ENCODE measurements at regions not wholly inside any gene's neighbourhood (a gene's known extent, or its start where the extent isn't known, plus 50 kb on each side); places are given as distances from the start of the nearest gene placed in this dataset.

DNA sequence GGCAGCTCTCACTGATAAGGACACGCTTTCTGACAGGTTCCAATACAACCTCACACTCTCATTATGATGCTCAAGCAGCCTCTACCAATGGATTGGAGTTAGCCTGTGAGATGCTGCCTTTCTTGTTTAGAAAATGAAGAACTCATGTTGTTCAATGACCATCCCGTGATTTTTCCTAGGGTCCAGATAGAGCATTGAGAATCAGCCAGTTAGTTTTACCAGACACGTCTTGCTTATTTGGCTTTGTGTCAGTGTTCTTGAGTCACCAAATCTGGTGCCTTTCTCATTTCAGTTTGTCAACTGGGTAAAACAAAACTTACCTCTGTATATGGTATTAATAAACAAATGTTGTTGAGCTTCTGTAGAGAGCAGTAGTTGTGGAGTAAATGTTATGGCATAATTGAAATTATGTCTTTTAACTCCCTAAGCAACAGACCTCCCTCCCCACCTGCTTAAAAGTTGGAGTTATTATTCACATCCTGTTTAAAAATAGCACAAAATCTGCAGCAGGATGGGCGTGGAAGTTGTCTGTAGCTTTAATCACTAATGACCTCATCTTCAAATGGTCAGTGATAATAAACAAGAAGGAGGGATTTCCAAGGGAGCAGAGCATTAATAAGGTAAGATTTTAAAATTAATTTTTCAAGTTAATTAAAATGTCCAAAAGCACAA, 167.3 kb downstream of the HRH4 start:
- 94% methylated on average over 3 of the region's 4 CpGs for WGBS
- Histone ChIP-seq H3K27me3 (ENCODE audit: insufficient read depth, low read length) (no peaks in the 10 kb centered on the region), H3K4me3 (ENCODE audit: low read length) (no peak overlapping the region), H3K9me3 (ENCODE audit: insufficient read depth, low read depth, low read length) (no peaks in the 10 kb centered on the region), H3K36me3 (ENCODE audit: insufficient read depth, low read length) (no peaks in the 10 kb centered on the region), H3K9ac (ENCODE audit: low read depth, low read length) (no peak overlapping the region), H3K27ac (ENCODE audit: low read depth, low read length) (no peak overlapping the region), H3K4me1 (ENCODE audit: insufficient read depth, low read length) (0 out of 2 replicates have a peak, but pooled peaks cover 7% of the 10 kb centered on the region)

GRCh38 chr18:24628326-24628725, 167.9 kb downstream of the HRH4 start:
- WGBS, result 84% methylated on average over 1 of the region's 1 CpG
- 0 out of 2 replicates have a peak, but pooled peaks cover 7% of the 10 kb centered on the region for H3K4me1 ChIP-seq (ENCODE audit: insufficient read depth, low read length)
- H3K27me3 ChIP-seq (ENCODE audit: insufficient read depth, low read length), result no peaks in the 10 kb centered on the region
- no peaks in the 10 kb centered on the region for H3K36me3 ChIP-seq (ENCODE audit: insufficient read depth, low read length)
- no peaks in the 10 kb centered on the region for H3K9me3 ChIP-seq (ENCODE audit: insufficient read depth, low read depth, low read length)
- no peak overlapping the region for H3K4me3 ChIP-seq (ENCODE audit: low read length)
- H3K9ac ChIP-seq (ENCODE audit: low read depth, low read length), result no peak overlapping the region
- H3K27ac ChIP-seq (ENCODE audit: low read depth, low read length), result no peak overlapping the region

DNA sequence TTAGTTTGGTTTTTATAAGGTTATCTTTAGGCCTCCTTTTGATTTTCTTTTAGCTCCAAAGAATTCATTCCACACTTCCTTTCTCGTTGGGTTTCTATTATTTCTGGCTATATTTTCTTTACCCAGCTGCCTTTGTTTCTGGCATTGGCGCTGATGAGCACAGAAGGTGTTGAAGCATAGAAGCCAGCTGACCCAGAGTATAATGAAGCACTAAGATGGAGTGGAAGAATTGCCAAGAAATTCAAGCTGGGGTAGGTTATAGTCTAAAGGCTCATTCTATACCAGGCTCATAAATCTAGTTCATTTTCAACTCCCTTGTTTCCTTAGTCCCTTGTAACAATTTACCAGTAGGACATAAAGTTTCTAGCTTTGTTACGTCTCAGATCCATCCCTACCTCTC, 169.5 kb downstream of the HRH4 start:
- Histone ChIP-seq H3K27me3 (ENCODE audit: insufficient read depth, low read length) (no peaks in the 10 kb centered on the region), H3K4me1 (ENCODE audit: insufficient read depth, low read length) (0 out of 2 replicates have a peak, but pooled peaks cover 7% of the 10 kb centered on the region), H3K9me3 (ENCODE audit: insufficient read depth, low read depth, low read length) (no peaks in the 10 kb centered on the region), H3K27ac (ENCODE audit: low read depth, low read length) (no peak overlapping the region), H3K4me3 (ENCODE audit: low read length) (no peak overlapping the region), H3K9ac (ENCODE audit: low read depth, low read length) (no peak overlapping the region), H3K36me3 (ENCODE audit: insufficient read depth, low read length) (no peaks in the 10 kb centered on the region)
- 96% methylated on average over 3 of the region's 3 CpGs for WGBS

- Histone ChIP-seq H3K9me3 (ENCODE audit: insufficient read depth, low read depth, low read length) (no peaks in the 10 kb centered on the region), H3K36me3 (ENCODE audit: insufficient read depth, low read length) (no peaks in the 10 kb centered on the region), H3K4me3 (ENCODE audit: low read length) (no peak overlapping the region), H3K4me1 (ENCODE audit: insufficient read depth, low read length) (0 out of 2 replicates have a peak, but pooled peaks cover 7% of the 10 kb centered on the region), H3K27me3 (ENCODE audit: insufficient read depth, low read length) (no peaks in the 10 kb centered on the region), H3K27ac (ENCODE audit: low read depth, low read length) (no peak overlapping the region), H3K9ac (ENCODE audit: low read depth, low read length) (no peak overlapping the region)
- 87% methylated on average over 10 of the region's 10 CpGs for WGBS
Measured at GRCh38 chr18:24630346-24630880, 170.0 kb downstream of the HRH4 start.

DNA sequence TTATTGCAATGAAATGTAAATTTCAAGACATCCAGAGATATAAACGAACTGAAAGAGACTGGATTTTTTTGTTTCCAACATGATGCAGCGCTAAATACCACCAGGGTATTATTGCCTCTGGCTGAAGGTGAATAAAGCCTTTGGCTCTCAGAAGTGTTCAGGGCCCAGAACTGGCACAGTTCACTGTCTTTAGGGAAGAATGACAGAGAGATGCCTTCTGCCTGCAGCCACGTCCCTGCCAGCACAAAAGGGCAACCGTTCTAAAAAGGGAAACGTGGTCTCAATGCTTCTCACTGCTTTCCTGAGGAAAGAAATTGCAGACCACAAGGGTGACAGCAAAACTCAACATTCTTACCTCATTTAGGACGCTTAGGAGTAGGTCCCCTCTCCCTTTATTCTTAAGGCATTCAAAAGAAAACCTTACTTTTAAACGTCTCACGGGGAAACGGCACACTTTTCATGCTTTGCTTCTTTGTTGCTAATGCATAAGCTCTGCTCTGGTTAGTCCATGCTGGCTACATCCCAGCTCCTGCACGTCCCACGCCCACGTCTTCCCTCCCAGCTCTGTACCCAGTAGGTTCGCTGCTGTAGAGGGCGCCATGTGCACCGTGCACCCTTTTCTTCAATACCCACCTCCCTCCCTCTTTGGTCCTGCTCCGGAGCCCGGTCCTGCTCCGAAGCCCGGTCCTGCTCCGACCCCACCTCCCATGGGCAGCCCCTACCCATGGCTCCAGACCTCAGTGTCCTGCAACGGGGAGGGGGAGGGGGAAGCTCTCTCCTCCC, 171.0 kb downstream of the HRH4 start:
- no peaks in the 10 kb centered on the region for H3K9me3 ChIP-seq (ENCODE audit: insufficient read depth, low read depth, low read length)
- no peak overlapping the region; the same call in 1 of the 2 replicates for H3K4me3 ChIP-seq (ENCODE audit: low read length)
- H3K27ac ChIP-seq (ENCODE audit: low read depth, low read length), result no peak overlapping the region
- 87% methylated on average over 21 of the region's 21 CpGs for WGBS
- H3K9ac ChIP-seq (ENCODE audit: low read depth, low read length), result no peak overlapping the region
- H3K36me3 ChIP-seq (ENCODE audit: insufficient read depth, low read length), result no peaks in the 10 kb centered on the region
- H3K4me1 ChIP-seq (ENCODE audit: insufficient read depth, low read length), result 0 out of 2 replicates have a peak, but pooled peaks cover 7% of the 10 kb centered on the region
- H3K27me3 ChIP-seq (ENCODE audit: insufficient read depth, low read length), result no peaks in the 10 kb centered on the region

DNA sequence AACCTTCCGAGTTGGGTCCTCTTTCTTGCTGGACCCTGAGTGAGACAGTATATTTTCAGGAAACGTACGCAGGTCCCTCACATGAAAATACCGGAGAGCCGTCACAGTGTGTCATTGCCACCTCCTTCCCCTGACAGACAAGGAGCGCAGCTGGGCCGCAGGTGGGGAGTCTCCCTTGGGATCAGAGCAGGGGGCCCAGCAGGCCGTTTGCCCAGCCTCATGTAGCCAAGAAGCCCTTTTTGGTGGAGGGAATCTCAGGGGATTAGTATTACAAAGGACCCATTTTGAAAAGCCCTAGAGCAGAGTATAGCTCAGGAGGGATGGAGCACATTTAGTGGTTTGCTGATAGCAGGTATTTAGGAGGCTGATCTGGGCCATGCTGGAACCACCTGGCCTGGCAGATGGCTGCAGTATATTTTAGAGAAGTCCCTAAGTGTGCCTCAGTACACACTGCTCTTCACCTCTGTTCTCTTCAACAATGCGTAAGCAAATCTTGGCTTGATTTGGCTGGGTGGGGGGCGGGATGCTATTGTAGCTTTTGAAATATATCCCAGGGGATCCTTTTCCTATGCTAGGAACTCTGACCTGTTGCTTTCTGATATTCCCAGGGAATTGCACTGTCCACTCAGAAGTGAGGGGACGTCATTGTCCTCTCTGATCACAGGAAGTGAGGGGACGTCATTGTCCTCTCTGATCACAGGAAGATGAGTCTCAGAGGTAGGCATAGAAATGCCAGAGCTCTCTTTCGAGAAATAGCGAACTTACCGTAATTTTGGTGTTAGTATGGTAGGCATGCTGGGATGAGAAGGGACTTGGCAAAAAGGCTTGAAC, 171.9 kb downstream of the HRH4 start:
- H3K27ac ChIP-seq (ENCODE audit: low read depth, low read length), result no peak overlapping the region
- 90% methylated on average over 15 of the region's 15 CpGs for WGBS
- H3K9me3 ChIP-seq (ENCODE audit: insufficient read depth, low read depth, low read length), result no peaks in the 10 kb centered on the region
- no peaks in the 10 kb centered on the region for H3K36me3 ChIP-seq (ENCODE audit: insufficient read depth, low read length)
- H3K27me3 ChIP-seq (ENCODE audit: insufficient read depth, low read length), result no peaks in the 10 kb centered on the region
- no peak overlapping the region for H3K9ac ChIP-seq (ENCODE audit: low read depth, low read length)
- H3K4me1 ChIP-seq (ENCODE audit: insufficient read depth, low read length), result 0 out of 2 replicates have a peak, but pooled peaks cover 7% of the 10 kb centered on the region
- no peak overlapping the region; the same call in 1 of the 2 replicates for H3K4me3 ChIP-seq (ENCODE audit: low read length)

DNA sequence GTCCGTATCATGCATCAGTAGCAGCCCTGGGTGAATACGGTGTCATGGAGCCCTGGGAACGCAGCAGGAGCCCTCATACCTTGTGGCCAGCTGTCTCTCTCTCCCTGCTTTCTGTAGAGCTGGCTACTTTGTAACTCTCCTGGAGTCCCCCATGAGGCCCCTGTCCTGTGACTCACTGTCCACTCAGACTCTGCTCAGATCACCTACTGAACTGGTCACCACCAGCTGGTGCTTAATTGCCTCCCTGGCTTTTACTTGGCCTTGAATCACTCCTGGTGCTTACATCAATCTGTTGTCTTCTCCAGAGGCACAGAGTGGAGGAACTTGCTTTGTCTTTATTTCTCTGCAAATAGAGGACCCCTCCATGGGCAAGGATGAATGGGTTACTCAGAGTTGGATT, 172.7 kb downstream of the HRH4 start:
- WGBS, result 94% methylated on average over 3 of the region's 3 CpGs
- Histone ChIP-seq H3K4me3 (ENCODE audit: low read length) (no peak overlapping the region), H3K9me3 (ENCODE audit: insufficient read depth, low read depth, low read length) (no peaks in the 10 kb centered on the region), H3K27me3 (ENCODE audit: insufficient read depth, low read length) (no peaks in the 10 kb centered on the region), H3K9ac (ENCODE audit: low read depth, low read length) (no peak overlapping the region), H3K4me1 (ENCODE audit: insufficient read depth, low read length) (0 out of 2 replicates have a peak, but pooled peaks cover 7% of the 10 kb centered on the region), H3K36me3 (ENCODE audit: insufficient read depth, low read length) (no peaks in the 10 kb centered on the region), H3K27ac (ENCODE audit: low read depth, low read length) (no peak overlapping the region)

DNA sequence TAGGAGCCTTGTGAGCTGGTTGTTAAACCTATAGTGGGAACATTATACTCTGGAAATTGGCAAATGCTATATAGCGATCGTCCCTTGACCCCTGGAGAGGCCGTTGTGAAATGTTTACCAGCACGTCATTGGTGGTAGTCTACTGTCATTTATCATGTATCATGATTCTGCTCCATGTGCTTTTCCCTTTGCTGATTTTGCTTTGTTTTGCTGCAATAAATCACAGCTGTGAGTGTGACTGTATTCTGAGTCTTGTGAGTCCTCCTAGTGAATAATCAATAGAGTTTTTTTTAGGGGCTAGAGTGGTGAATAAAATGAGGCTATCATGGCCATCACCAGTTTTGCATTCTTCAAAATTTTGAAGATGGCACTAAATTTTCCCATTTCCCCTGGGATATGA, 189.1 kb downstream of the HRH4 start:
- H3K27ac ChIP-seq (ENCODE audit: low read depth, low read length), result no peak overlapping the region
- H3K27me3 ChIP-seq (ENCODE audit: insufficient read depth, low read length), result no peaks in the 10 kb centered on the region
- H3K4me1 ChIP-seq (ENCODE audit: insufficient read depth, low read length), result no peaks in the 10 kb centered on the region
- no peak overlapping the region for H3K4me3 ChIP-seq (ENCODE audit: low read length)
- H3K9ac ChIP-seq (ENCODE audit: low read depth, low read length), result no peak overlapping the region
- WGBS, result 99% methylated on average over 4 of the region's 4 CpGs
- H3K9me3 ChIP-seq (ENCODE audit: insufficient read depth, low read depth, low read length), result 0 out of 2 replicates have a peak, but pooled peaks cover 4% of the 10 kb centered on the region
- no peaks in the 10 kb centered on the region for H3K36me3 ChIP-seq (ENCODE audit: insufficient read depth, low read length)

DNA sequence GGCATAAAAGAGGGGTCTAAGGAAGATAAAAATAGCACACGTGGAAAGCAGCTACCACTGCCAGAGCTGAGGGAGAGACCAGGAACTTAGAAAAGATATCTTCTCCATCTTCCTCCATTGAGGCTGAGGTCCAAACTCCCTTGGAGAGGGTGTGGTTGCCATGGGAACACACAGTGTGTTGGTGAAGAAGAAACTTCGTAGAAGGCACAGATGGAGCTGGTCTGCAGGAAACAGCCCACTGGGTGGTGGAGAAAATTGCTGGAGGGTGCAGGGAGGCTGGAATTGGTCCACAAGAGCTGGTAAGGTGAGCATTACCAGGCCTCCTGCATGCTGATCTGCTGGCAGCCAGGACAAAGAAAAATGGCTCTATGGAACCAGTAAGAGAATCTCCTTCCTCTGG, 191.0 kb downstream of the HRH4 start:
- H3K9me3 ChIP-seq (ENCODE audit: insufficient read depth, low read depth, low read length), result 0 out of 2 replicates have a peak, but pooled peaks cover 4% of the 10 kb centered on the region
- H3K4me3 ChIP-seq (ENCODE audit: low read length), result no peak overlapping the region
- no peaks in the 10 kb centered on the region for H3K4me1 ChIP-seq (ENCODE audit: insufficient read depth, low read length)
- no peak overlapping the region for H3K27ac ChIP-seq (ENCODE audit: low read depth, low read length)
- no peaks in the 10 kb centered on the region for H3K27me3 ChIP-seq (ENCODE audit: insufficient read depth, low read length)
- no peak overlapping the region for H3K9ac ChIP-seq (ENCODE audit: low read depth, low read length)
- 83% methylated on average over 1 of the region's 2 CpGs for WGBS
- H3K36me3 ChIP-seq (ENCODE audit: insufficient read depth, low read length), result no peaks in the 10 kb centered on the region

DNA sequence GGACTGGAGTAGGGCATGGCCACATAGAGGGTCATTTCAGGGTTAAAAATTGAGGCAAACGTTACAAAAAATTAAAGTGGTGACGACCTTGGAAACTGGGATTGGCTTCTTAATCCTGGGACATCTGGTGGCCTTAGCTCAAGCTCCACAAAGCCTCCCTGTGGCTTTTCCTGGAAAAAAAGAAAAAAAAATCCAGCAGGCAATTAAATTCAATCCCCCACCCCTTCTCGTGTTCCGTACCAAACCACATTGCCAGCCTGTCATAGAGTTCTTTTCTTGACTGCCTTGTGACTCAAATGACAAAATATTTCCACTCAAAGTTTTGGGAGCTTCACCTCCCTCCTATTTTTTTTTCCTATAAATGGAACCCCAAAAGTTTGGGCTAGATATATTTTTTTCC, 195.6 kb downstream of the HRH4 start:
- Histone ChIP-seq H3K27me3 (ENCODE audit: insufficient read depth, low read length) (no peaks in the 10 kb centered on the region), H3K9me3 (ENCODE audit: insufficient read depth, low read depth, low read length) (0 out of 2 replicates have a peak, but pooled peaks cover 4% of the 10 kb centered on the region), H3K4me3 (ENCODE audit: low read length) (no peak overlapping the region), H3K4me1 (ENCODE audit: insufficient read depth, low read length) (no peaks in the 10 kb centered on the region), H3K27ac (ENCODE audit: low read depth, low read length) (no peak overlapping the region), H3K9ac (ENCODE audit: low read depth, low read length) (no peak overlapping the region), H3K36me3 (ENCODE audit: insufficient read depth, low read length) (no peaks in the 10 kb centered on the region)
- 90% methylated on average over 4 of the region's 4 CpGs for WGBS

All from HUES64 (cell line).